OCI-LY1 (cell line): ENCODE measurements at regions not wholly inside any gene's neighbourhood (a gene's known extent, or its start where the extent isn't known, plus 50 kb on each side); places are given as distances from the start of the nearest gene placed in this dataset.

Source experiments
- CTCF ChIP-seq: fragments of 200-600 bp; sonication (generic), shearing (Covaris generic); IDR thresholded peaks from 2 replicates; pipeline ENCODE4 v1.5.1; 2017; ENCODE audit warnings: mild to moderate bottlenecking, antibody characterized with exemption, low read length, moderate library complexity, mixed read lengths
- EZH2 ChIP-seq: fragments of 200-600 bp; sonication (generic), shearing (Covaris generic); IDR thresholded peaks from 2 replicates; pipeline ENCODE4 v1.8.0; 2017; ENCODE audit warnings: borderline replicate concordance, mixed run types, mild to moderate bottlenecking, antibody characterized with exemption, low read length, moderate library complexity, mixed read lengths

DNA sequence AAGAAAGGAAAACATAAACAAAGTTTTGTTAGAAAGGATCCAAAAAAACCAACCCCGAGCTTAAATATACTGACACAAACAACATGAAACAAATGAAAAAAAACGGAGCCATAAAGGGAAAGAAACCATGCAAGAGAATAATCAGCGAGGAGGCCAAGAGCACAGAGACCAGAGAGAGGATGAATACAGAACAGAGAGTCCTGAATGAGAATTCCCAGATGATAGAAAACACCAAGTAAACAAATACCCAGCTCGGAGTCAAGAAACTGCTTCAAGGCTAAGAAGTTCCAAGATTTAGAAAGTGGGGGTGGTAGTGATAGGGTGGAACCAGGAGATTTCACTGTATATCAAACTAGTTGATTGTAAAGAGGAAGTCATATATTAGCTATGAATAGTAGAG, 313.3 kb downstream of the OSR1 start:
- no peak for TF ChIP-seq EZH2
- no peak for TF ChIP-seq CTCF
